HG02981 (cell line): ENCODE measurements at regions not wholly inside any gene's neighbourhood (a gene's known extent, or its start where the extent isn't known, plus 50 kb on each side); places are given as distances from the start of the nearest gene placed in this dataset.

ENCODE experiments used
- ATAC-seq: cut with Tn5 transposase; IDR thresholded peaks from one replicate; pipeline ENCODE4 v1.9.1; 2021; ENCODE audit warnings: mild to moderate bottlenecking, moderate library complexity; ENCODE audit not compliant: unreplicated experiment

DNA sequence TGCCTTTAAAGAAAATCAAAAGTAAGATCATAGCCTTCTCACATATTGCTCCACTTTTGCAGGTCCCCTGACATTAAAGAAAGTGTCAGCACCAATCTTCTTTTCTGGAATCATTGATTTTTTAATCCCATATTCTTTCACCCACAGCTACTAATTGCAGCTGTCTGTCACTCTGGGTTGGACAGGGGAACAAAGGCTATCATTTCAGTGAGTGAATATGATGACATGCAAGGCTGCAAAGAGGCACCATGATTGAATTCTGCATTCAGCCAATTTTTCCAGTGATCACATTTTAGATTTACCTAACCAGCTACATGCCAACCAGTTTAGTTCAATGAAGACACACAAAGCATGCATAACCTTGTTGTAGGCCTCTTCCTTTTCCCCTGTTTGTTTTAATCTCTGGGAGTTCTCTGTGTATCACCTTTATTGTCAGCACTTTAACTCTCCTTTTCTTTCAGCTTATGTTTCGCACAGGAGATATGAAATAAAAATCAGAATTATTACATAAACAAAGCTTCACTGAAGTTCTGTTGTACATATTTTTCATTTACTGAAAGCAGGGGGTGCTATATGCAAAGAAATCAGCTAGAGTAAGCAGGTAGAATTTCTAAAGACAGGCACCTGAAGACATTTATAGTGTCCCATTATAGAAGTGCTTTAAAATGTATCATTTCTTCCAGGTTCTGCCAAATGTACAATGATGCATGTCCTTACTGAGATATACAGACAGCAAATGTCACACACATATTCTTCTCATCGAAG is 584.8 kb downstream of the PLA2G4A start:
- ATAC-seq: no peak

DNA sequence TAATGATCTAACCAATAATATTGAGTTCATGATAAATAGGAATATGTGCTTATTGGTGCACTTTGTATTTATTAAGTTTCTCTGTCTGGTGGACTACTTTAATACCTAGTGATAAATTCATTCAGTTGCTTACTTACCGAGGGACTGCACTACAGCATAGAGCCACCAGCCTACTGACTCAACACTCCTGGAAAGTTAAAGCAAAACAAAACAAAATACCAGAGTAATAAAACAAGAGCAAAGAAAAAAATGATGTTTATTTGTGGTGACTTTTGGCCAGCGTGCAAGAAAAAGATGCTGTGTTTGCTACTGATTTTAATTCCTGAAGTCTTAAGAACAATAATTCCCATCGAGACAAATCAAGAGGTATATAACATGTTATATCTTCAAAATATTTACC is 586.3 kb downstream of the PLA2G4A start:
- no peak for ATAC-seq

DNA sequence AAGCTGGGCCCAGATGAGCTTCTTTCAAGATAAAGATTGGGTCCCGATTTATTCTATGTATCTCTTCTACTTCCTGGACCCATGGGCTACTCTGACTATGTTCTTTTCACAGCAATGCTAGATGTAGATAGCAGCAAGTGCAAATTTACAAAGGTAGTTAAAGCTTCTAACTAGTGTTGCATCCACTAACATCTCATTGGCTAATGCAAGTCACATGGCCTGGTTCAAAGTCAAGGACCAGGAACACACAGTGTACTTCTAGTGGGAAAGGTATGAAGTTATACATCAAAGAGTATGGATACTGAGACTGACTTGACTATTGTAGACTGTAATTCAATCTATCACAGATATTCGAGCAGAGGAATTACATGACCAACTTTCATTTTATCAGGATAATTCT is 588.8 kb downstream of the PLA2G4A start:
- ATAC-seq: no peak

DNA sequence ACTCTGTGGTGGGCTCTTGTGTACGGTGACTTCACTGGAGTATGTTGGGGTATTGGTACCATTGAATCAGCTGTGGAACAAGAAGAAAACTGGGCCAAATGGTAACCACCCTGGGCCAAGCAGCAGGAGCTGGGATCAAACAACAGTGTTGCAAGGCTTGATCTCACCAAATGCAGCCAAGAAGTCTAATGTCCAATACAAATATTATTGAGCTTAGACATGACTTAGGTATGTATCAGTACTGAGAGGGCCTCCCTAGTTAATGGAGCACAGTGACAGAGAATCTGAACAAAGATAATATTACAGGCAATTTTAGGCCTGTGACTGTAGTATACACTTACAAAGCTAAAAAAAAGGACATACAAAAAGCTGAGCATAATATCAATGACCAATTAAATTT is 604.8 kb downstream of the PLA2G4A start:
- no peak for ATAC-seq

DNA sequence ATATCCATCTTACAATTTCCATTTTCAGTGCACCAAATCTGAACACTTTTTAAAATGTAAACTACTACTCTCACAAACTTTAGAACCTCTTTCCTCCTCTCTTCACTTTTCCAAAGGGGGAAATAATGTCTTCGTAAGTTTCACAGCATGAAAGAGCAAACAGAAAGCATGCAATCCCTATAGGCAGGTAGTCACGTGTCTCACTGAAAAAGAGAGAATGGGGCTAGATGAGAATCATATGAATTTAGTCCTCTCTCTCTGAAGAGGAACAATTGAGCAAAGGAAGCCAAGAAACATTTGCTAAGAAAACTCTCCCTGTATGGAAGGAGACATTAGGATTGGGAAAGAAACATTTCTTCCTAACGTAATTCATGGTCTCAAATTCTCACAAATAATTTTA is 613.9 kb downstream of the PLA2G4A start:
- no peak for ATAC-seq

DNA sequence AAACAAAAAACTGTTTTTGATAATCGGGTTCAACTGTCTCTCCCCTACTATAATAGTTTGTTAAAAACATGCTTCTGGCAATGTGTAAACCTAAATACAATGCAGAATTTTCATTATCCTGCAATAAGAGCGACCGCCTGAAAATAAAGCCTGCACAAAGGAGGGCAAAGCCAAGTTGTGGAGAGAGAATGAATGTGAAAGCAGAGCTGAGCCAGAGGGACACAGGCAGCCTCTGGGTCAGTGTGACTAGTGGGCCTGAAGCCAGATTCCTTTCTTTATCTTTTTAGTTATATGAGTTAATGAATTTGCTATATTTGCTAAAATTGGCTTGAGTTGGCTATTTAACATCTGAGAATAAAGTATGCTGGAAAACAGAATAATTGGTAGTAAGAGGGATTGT is 615.2 kb downstream of the PLA2G4A start:
- ATAC-seq: no peak

DNA sequence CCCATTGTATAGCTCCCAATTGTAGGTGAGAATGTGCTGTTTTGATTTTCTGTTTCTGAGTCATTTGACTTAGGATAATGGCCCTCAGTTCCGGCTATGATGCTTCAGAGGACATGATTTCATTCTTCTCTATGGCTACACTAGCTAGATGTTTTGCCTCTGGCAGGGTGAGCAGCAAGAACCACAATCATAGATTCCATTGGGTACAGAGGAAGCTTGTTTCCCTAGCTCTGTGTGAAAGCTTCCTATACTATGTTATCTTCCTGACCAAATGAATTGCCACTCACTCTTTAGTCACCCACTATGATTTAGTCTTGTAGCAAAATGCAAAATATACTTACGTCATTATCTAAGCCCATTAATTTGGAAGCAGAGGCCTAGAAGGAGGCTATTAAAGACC is 616.3 kb downstream of the PLA2G4A start:
- ATAC-seq: no peak

DNA sequence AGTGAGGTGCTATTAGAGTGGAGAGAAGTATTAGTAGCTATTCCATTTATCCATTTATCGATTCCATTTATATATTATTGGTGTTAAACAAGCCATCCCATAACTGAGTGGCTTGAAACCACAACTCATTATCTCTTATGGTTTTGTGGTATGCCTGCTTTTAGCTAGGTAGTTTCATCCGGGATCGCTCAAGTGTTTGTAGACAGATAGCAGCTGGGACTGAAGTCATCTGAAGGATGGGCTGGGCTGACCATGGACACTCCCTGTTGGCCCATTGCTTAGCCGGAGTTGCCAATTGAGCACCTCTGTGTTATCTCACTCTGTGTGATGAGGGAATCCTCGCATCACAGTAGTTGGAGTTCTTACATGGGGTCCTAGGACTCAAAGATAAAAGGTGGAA is 622.5 kb downstream of the PLA2G4A start:
- ATAC-seq: no peak

DNA sequence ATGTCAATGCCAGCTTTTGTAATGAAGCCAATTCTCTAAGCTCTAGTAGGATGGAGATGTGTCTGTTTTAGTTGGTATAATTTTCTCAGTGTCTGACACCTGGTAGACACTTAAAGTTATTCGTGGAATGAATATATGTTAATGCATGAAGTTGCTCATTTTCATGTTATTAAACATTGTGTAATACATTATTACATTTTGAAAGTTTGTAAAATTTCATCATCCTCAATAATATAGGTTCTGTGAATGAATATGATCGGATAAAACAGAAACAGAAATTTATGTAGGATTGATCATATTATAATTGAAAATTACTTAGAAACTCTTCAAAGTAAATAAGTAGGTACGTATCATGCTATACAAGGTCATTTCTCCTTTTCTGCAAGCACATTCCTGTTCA is 625.3 kb downstream of the PLA2G4A start:
- ATAC-seq: no peak

DNA sequence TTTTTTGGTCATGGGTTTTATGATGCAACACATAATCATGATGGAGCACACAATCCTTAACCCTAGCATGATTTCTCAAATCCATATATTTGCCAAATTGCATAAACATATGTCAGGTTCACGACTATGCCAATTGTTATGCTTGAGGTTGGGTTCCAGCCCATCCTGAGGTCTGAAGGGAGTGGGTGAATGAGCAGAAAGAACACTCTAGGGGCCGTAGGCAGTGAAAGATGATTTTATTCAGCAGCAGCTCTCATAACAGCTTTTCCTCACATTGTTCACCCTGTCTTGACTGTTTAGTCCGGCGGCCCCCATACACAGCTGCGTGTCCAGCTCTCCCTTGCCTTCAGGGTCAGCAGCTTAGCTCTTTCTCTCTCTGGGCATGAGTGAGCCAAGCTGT is 627.7 kb downstream of the PLA2G4A start:
- no peak for ATAC-seq

DNA sequence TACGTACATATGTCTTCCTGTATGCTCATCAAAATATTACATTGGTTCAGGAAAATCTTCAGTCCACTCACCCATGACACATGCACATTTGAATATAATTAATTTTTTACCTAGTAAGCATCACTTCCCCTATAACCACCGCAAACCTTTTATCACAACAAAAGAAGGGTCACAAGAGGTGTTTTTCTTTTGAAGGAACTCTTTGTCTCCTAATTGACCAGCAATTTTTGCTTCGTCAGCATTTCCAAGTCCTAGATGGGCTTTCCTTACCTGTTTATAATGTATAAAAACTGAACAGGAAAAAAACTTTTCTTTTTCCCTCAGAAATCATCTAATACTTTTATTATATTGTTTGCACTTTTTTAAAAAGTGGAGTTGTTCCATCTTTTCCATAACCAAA is 631.3 kb downstream of the PLA2G4A start:
- ATAC-seq: no peak

DNA sequence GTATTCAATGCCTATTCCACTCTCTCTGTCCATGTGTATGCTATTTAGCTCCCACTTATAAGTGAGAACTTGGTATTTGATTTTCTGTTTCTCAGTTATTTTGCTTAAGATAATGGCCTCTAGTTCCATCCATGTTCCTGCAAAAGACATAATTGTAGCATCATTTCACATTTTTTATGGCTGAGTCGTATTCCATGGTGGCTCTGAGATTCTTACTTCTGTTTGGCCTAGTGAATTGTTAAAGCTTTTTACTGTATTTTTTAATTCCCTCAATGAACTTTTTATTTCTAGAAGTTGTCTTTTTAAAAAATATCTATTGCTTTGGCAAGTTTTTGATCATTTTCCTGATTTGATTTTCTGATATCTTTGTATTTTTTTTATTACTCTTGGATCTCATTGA is 635.6 kb downstream of the PLA2G4A start:
- no peak for ATAC-seq

DNA sequence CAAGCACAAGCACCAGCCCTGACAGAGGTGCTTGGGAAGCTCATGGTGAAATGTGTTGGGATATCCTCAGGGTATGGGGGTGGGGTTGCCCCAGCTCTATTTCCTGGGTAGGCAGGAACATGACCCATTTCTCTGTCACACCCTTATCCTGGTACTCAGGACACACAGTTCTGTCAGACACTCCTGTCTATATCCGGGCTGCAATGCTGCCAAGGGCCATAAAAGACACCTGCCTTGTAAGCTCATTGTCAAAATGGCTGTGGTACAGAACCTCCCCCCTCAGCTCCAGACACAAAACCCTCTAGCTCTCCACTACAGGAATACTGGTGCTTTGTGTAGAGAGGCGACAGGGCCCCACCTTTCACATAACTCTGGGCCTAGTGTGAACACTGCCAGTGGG is 636.7 kb downstream of the PLA2G4A start:
- no peak for ATAC-seq

DNA sequence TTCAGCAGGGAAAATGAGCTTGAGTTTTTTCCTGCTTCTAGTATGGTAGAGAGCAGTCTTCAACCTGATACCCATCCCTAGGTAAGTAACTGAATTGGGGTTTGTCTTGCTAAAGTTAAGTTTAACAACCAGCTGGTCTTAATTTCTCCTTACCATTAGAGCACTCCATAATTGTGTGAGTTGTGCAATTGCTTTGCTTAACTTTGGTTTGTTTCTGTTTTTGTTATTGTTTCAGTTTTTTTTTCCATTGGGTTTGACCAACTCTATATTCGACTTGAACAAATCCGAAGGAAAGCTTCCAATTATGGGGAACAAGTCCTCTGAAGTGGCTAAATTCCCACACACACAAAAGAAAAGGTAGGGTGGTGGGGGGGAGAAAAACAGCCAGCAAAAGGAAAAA is 641.1 kb downstream of the PLA2G4A start:
- ATAC-seq: no peak

DNA sequence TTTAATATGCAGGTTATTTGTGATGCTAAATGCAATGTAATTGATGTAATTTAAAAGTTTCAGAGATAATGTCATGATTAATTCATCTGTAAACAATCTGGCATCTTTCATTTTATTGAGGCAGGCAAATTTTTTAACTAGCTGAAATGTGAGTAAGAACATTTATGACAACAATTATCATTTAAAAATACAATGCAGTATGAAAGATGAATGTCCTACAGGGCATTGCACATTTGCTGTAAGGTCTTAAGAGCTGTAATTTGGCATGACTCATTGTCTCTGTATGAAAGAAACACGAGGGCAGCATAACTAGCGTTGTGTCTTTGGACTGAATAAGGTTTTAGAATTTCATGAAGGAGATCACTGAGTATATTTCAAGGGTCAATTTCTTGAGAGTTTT is 642.8 kb downstream of the PLA2G4A start:
- no peak for ATAC-seq

DNA sequence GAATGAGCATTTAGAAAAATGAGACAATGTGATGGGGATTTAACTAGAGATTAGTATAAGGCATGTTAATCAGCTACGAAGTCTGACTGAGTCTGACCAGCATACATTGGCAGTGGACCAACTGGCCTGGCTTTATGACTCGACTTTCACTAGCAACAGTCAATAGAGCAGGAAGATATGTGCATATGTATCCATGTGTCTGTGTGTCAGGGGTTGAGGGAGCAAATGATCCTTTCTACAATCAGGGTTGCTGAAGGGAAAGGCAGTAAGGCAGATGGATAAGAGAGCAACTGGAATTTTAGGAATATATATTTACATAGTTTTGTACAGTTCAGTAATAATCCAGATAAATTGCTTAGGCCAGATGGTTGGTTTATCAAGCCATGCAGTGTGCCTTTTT is 645.6 kb downstream of the PLA2G4A start:
- ATAC-seq: no peak

DNA sequence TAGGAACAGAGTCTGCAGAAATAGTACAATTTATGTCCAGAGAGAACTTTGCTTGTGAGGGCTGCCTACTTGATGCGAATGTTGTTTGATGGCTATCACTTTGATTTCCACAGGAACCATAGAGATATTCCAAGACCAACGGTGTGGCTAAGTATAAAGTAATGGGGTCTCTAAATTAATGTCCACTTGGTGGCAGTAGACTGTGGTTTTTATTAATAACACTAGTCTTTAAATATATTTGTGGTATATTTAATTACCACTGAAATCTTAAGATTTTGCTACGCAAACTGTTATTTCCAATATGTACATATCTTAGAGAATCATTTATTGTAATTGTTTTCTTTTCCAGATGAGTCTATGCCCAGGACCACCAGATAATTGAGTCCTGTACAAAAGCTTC is 647.9 kb downstream of the PLA2G4A start:
- ATAC-seq: no peak

DNA sequence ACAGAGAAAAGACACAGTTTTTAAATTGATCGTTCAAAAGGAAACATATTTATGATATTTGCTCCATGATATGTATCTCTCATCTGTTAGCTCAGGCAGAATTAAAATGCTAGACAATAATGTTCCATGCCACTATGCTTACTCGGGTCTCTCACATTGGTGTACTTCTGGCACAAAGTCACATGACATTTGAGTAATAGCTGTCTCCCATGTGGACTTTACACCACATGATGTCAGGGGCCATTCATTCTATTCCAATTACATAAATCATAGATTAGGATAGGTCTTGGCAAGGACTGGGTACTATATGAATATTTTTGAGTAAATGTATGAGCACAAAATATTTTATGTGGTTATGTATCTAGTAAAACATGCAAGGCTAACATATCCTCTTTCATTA is 648.4 kb downstream of the PLA2G4A start:
- ATAC-seq: no peak

DNA sequence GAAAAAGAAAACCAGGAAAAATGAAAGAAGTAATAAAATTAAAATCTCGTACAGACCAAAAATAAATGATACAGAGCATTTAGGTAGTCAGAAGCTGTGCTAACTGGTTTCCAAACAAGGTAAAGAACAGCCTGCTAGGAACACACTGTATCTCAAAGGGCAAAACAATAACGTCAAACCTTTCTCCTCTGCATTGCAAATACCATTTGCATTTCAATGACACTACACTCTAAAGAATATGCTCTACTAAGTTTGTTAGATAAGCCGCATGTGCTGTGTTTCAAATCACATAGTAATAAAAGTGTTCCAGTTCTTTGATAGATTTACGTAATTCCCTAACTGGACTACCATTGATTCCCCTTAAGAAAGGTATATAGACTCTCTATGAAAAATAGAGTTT is 648.8 kb downstream of the PLA2G4A start:
- no peak for ATAC-seq

DNA sequence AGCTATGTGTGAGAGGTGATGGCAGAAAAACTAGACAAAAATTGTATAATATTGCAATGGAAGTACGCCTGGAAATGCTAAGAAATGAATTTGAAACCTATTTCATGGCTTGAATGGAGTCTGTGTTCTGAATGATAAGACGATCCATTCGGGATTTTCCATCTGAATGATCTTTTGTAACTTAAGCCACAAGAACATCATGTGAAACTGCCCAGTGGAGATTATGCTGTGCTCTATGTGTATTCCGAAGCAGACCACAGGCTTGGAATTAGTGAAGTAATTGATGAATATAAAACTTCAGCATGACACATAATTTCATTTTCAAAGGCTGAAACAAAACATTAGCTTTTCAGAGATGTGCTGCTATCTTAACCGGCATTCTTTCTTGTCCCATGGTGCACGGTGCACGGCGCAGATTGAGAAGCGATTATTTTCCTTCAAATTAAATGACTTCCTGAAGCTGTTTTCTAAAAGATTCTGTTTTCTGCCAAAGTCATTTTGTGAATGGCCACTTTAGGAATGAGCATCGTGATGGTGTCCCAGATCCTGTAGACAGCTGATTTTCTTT is 652.9 kb downstream of the PLA2G4A start:
- ATAC-seq: no peak

DNA sequence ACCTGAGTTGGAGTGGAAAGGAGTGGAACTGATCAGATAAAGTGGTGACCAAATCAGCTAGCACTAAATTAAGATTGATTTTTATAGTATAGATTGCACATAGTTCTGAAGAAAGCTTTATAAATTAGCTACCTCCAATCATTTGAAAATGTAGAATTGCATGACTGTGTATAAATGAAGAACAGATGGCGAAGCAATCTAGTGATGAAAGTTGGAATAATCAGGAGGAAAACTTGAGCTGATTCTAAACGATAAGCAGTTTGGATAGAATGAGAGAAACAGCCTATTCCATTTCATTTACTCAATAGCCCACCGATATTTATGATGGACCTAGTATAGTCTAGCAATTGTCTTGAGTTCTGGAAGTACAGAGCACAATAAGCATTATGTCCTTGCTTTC is 661.5 kb downstream of the PLA2G4A start:
- no peak for ATAC-seq

DNA sequence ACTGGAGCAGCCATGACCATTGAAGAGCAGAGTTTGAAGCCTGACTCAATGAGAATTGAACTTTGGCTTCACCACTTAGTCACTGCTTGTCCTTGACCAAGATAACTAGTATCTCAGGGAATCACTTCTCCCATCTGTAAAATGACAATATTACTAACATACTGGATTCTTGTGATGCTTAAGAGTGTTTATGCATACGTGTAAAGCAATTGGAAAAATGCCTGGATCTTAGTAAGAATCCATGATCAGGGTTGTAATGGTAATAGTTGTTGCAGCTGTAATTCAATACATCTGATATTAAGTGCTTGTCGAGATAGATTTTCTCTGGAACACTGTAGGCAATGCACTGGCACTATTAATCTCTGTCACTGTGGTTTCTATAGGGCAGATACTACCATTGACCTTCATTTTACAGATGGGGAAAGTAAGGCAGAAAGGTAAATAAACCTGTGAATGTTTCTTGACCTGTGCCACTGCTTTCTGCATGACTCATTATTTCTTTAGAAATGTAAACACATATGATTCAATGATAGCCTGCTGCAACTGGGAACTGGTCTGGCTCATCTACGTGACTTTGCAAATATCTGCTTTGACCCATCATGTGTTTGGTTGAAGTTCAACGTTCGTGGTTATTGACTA is 662.5 kb downstream of the PLA2G4A start:
- ATAC-seq: no peak

DNA sequence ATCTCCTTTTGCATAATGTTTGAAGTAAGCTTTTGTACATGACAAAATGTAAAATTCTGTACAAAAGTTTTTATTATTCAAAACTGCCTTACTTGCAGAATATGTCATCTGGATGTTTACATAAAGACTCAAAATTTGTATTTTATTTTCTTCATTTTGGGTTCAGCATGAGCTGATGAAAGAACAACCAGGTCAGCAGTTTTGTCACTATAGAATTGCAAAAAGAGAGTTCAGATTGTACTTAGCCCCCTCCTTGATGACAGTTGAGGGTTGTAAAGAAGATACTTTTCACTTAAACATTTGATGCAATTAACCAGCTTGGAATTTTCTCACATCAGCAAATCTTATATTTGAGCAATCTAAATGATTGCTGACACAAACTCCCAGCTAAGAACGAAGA is 669.3 kb downstream of the PLA2G4A start:
- no peak for ATAC-seq
